Hepatocyte (in vitro differentiated cells): ENCODE measurements at regions not wholly inside any gene's neighbourhood (a gene's known extent, or its start where the extent isn't known, plus 50 kb on each side); places are given as distances from the start of the nearest gene placed in this dataset.

ENCODE experiments used
- DNase-seq: peaks from one replicate; pipeline ENCODE4 v3.0.0-alpha.2; 2016; ENCODE audit warnings: low spot score
- H2AFZ ChIP-seq: fragments of 200-600 bp; sonication (generic); 2 replicates; pipeline ENCODE4 v1.6.0; 2016; ENCODE audit warnings: antibody characterized with exemption, mild to moderate bottlenecking
- H3K27ac ChIP-seq: fragments of 200-600 bp; sonication (generic); 2 replicates; pipeline ENCODE4 v1.5.1; 2016; ENCODE audit warnings: mild to moderate bottlenecking
- H3K27me3 ChIP-seq: fragments of 200-600 bp; sonication (generic); 2 replicates; pipeline ENCODE4 v1.6.1; 2016
- H3K36me3 ChIP-seq: fragments of 200-600 bp; sonication (generic); replicated peaks from 2 replicates; pipeline ENCODE4 v1.5.1; 2016; ENCODE audit warnings: low read depth; ENCODE audit not compliant: insufficient read depth
- H3K4me1 ChIP-seq: fragments of 200-600 bp; sonication (generic); 2 replicates; pipeline ENCODE4 v1.5.1; 2016; ENCODE audit warnings: mild to moderate bottlenecking, moderate library complexity; ENCODE audit not compliant: insufficient read depth
- H3K4me2 ChIP-seq: fragments of 200-600 bp; sonication (generic); 2 replicates; pipeline ENCODE4 v1.6.0; 2016
- H3K4me3 ChIP-seq: fragments of 200-600 bp; sonication (generic); 2 replicates; pipeline ENCODE4 v1.5.1; 2016; ENCODE audit warnings: mild to moderate bottlenecking
- H3K79me2 ChIP-seq: fragments of 200-600 bp; sonication (generic); 2 replicates; pipeline ENCODE4 v1.6.0; 2017; ENCODE audit warnings: mild to moderate bottlenecking
- H3K9me2 ChIP-seq: fragments of 200-600 bp; sonication (generic); replicated peaks from 2 replicates; pipeline ENCODE4 v1.6.0; 2017; ENCODE audit warnings: mild to moderate bottlenecking; ENCODE audit not compliant: insufficient read depth
- H3K9me3 ChIP-seq: fragments of 200-600 bp; sonication (generic); 2 replicates; pipeline ENCODE4 v1.5.1; 2016; ENCODE audit warnings: low read depth, mild to moderate bottlenecking
- H4K20me1 ChIP-seq: fragments of 200-600 bp; sonication (generic); 2 replicates; pipeline ENCODE4 v1.6.0; 2016; ENCODE audit warnings: mild to moderate bottlenecking; ENCODE audit not compliant: insufficient read depth, poor library complexity, severe bottlenecking
- CTCF ChIP-seq: fragments of 200-600 bp; sonication (generic); IDR thresholded peaks from 2 replicates; pipeline ENCODE4 v1.5.1; 2016; ENCODE audit warnings: antibody characterized with exemption, mild to moderate bottlenecking; ENCODE audit not compliant: poor library complexity
- EZH2 ChIP-seq: fragments of 200-600 bp; sonication (generic); IDR thresholded peaks from 2 replicates; pipeline ENCODE4 v1.6.1; 2016; ENCODE audit warnings: antibody characterized with exemption, mild to moderate bottlenecking, borderline replicate concordance
- EZH2phosphoT487 ChIP-seq: fragments of 200-600 bp; sonication (generic); IDR thresholded peaks from one replicate; pipeline ENCODE4 v1.6.1; 2018; ENCODE audit warnings: antibody characterized with exemption, mild to moderate bottlenecking, low read depth, moderate library complexity; ENCODE audit not compliant: unreplicated experiment, severe bottlenecking
- WGBS: methylation state at CpG from one replicate; pipeline ENCODE4 v1.1.6; 2016; ENCODE audit warnings: low lambda C conversion rate; ENCODE audit errors: missing lambda C conversion rate; 5-methylcytosine and 5-hydroxymethylcytosine counted together

GRCh38 chr18:40980171-40980570, 974.9 kb upstream of the PIK3C3 start:
- 38% methylated on average over 2 of the region's 2 CpGs for WGBS
- Histone ChIP-seq H3K9me2 (no peaks in the 10 kb centered on the region), H3K27me3 (no peaks in the 10 kb centered on the region), H4K20me1 (no peaks in the 10 kb centered on the region), H3K4me2 (no peak overlapping the region), H2AFZ (no peak overlapping the region), H3K4me1 (no peaks in the 10 kb centered on the region), H3K36me3 (no peaks in the 10 kb centered on the region), H3K4me3 (no peak overlapping the region), H3K27ac (no peak overlapping the region), H3K79me2 (no peaks in the 10 kb centered on the region), H3K9me3 (no peaks in the 10 kb centered on the region)
- TF ChIP-seq EZH2: no peak
- TF ChIP-seq EZH2phosphoT487: no peak
- no peak for TF ChIP-seq CTCF
- no peak for DNase-seq

GRCh38 chr18:40976050-40976449, 979.0 kb upstream of the PIK3C3 start:
- Histone ChIP-seq H4K20me1 (no peaks in the 10 kb centered on the region), H3K27ac (no peak overlapping the region), H3K36me3 (no peaks in the 10 kb centered on the region), H3K9me3 (no peaks in the 10 kb centered on the region), H3K9me2 (no peaks in the 10 kb centered on the region), H3K4me3 (no peak overlapping the region), H2AFZ (no peak overlapping the region), H3K79me2 (no peaks in the 10 kb centered on the region), H3K4me1 (no peaks in the 10 kb centered on the region), H3K27me3 (no peaks in the 10 kb centered on the region), H3K4me2 (no peak overlapping the region)
- WGBS: 93% methylated on average over 4 of the region's 4 CpGs
- TF ChIP-seq EZH2phosphoT487 (no peak), EZH2 (no peak), CTCF (no peak)
- DNase-seq: no peak

DNA sequence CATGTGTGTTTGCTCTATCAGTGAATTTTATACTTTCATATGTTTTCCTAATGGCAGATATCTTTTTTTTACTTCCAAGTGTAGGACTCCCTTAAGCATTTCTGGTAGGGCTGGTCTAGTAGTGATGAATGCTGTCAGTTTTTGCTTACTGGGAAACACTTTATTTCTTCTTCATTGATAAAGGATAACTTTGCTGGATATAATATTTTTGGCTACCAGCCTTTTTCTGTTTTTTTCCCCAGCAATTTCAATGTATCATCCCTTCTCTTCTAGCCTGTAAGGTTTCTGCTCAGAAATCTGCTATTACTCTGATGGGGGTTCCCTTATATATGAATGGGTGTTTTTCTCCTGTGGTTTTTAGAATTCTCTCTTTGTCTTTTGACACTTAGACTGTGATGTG, 980.6 kb upstream of the PIK3C3 start:
- Histone ChIP-seq H2AFZ (no peak overlapping the region), H3K27ac (no peak overlapping the region), H3K36me3 (no peaks in the 10 kb centered on the region), H3K27me3 (no peaks in the 10 kb centered on the region), H3K79me2 (no peaks in the 10 kb centered on the region), H4K20me1 (no peaks in the 10 kb centered on the region), H3K4me3 (no peak overlapping the region), H3K4me1 (no peaks in the 10 kb centered on the region), H3K9me3 (no peaks in the 10 kb centered on the region), H3K9me2 (no peaks in the 10 kb centered on the region), H3K4me2 (no peak overlapping the region)
- TF ChIP-seq EZH2 (no peak), CTCF (no peak), EZH2phosphoT487 (no peak)
- no peak for DNase-seq

DNA sequence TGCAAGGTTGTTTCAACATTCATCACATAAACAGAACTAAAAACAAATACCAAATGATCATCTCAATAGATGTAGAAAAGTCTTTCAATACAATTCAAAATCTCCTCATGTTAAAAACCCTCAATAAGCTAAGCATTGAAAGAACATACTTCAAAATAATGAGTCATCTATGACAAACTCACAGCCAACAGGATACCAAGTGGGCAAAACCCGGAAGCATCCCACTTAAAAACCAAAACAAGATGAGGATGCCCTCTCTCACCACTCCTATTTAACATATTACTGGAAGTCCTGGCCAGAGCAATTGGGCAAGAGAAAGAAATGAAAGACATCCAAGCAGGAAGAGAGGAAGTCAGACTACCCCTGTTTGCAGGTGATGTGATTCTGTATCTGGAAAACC, 992.2 kb upstream of the PIK3C3 start:
- no peaks in the 10 kb centered on the region for H3K9me2 ChIP-seq
- H3K27ac ChIP-seq: no peak overlapping the region
- no peaks in the 10 kb centered on the region for H3K27me3 ChIP-seq
- H3K79me2 ChIP-seq: no peaks in the 10 kb centered on the region
- H3K4me1 ChIP-seq: no peaks in the 10 kb centered on the region
- no peak for DNase-seq
- H3K36me3 ChIP-seq: no peaks in the 10 kb centered on the region
- no peaks in the 10 kb centered on the region for H3K9me3 ChIP-seq
- no peaks in the 10 kb centered on the region for H4K20me1 ChIP-seq
- H3K4me3 ChIP-seq: no peak overlapping the region
- 88% methylated on average over 1 of the region's 1 CpG for WGBS
- no peak overlapping the region for H2AFZ ChIP-seq
- TF ChIP-seq EZH2 (no peak), EZH2phosphoT487 (no peak), CTCF (no peak)
- H3K4me2 ChIP-seq: no peak overlapping the region
